ENCODE measurements at regions not wholly inside any gene's neighbourhood (a gene's known extent, or its start where the extent isn't known, plus 50 kb on each side); places are given as distances from the start of the nearest gene placed in this dataset.

DNA sequence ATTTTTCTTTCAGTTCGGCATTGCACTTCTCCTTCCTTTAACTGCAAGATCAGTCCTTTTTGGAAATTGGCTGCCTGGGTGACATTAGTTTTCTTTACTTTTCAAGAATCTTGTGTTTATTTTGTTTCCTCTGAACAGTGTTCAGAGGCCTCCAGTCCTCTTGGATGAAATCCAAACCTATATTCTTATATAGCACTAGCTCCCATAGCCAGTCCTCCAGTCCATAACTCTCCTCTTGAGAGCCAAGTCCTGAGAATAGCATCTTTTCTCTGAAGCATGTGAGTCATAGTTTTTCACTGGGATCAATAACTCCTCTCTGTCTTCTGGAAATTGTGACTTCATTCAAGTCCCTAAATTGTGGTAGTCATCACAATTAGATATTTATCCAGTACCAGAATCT is 357.5 kb downstream of the RAPGEF2 start:
- Histone ChIP-seq H3K4me3 (ENCODE audit: control insufficient read depth in 2 of 3, extremely low read depth in 1 of 3, insufficient read depth in 2 of 3, low read depth in 1 of 3, low read length in 3 of 3) (no peak overlapping the region), H3K79me2 (ENCODE audit: control insufficient read depth, insufficient read depth, low read length) (peaks cover 57% of the 10 kb centered on the region), H3K9ac (ENCODE audit: control insufficient read depth, extremely low read depth, insufficient read depth, low read length) (no peak overlapping the region), H3K27ac (ENCODE audit: control insufficient read depth, insufficient read depth, low read length) (no peak overlapping the region), H3K36me3 (ENCODE audit: control insufficient read depth in 2 of 2, extremely low read depth in 1 of 2, insufficient read depth in 2 of 2, low read length in 2 of 2) (no peaks in the 10 kb centered on the region), H3K4me1 (ENCODE audit: control insufficient read depth, extremely low read depth, insufficient read depth, low read length) (no peaks in the 10 kb centered on the region), H3K4me2 (ENCODE audit: control insufficient read depth, extremely low read depth, insufficient read depth, low read depth, low read length) (no peak overlapping the region), H3K9me3 (ENCODE audit: control insufficient read depth, low read depth, low read length) (no peaks in the 10 kb centered on the region), H3K9me1 (ENCODE audit: control insufficient read depth, extremely low read depth, insufficient read depth, low read length) (no peaks in the 10 kb centered on the region), H2AFZ (ENCODE audit: control insufficient read depth, low read length) (no peak overlapping the region), H4K20me1 (ENCODE audit: control insufficient read depth, extremely low read depth, insufficient read depth, low read length) (no peaks in the 10 kb centered on the region), H3K27me3 (ENCODE audit: control insufficient read depth, extremely low read depth, insufficient read depth, low read length) (no peaks in the 10 kb centered on the region)
- no peak for FAIRE-seq
- DNase-seq (ENCODE audit: low read depth, low spot score): no peak
- TF ChIP-seq, protein P1, sequence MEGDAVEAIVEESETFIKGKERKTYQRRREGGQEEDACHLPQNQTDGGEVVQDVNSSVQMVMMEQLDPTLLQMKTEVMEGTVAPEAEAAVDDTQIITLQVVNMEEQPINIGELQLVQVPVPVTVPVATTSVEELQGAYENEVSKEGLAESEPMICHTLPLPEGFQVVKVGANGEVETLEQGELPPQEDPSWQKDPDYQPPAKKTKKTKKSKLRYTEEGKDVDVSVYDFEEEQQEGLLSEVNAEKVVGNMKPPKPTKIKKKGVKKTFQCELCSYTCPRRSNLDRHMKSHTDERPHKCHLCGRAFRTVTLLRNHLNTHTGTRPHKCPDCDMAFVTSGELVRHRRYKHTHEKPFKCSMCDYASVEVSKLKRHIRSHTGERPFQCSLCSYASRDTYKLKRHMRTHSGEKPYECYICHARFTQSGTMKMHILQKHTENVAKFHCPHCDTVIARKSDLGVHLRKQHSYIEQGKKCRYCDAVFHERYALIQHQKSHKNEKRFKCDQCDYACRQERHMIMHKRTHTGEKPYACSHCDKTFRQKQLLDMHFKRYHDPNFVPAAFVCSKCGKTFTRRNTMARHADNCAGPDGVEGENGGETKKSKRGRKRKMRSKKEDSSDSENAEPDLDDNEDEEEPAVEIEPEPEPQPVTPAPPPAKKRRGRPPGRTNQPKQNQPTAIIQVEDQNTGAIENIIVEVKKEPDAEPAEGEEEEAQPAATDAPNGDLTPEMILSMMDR (optimal IDR thresholded peaks at IDR 0.05 in 1 of 3, IDR thresholded peaks at IDR 0.05 in 1 of 3, conservative IDR thresholded peaks at IDR 0.05 in 1 of 3; ENCODE audit: extremely low read depth in 1 of 3, insufficient read depth in 2 of 3, low read length in 3 of 3): no peak
- no peak for TF ChIP-seq EZH2 (IDR thresholded peaks at IDR 0.05; ENCODE audit: low read length)
- dilution Hi-C loops (cut with MboI; ENCODE audit: extremely low pct_ligation_motif_present, low sequenced_read_pairs): no loop called here

DNA sequence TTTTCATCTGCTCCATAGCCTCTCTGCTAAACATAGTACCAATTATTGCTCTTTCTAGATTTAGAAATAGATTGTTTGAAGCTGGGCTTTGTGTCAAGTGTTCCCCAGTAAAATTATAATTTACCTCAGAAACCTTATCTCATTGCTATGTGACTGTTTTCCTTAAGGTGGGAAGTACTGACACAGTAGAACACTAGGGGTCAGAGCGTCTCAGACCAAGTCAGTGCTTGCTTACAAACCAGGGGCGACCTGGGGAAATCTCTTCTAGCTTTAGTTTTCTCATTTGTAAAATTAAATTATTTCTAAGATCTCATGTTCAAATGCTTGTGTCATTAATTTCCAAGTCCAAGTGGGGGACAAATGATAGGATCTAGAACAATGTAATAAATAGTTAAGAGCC is 360.4 kb downstream of the RAPGEF2 start:
- no peak for TF ChIP-seq EZH2 (IDR thresholded peaks at IDR 0.05; ENCODE audit: low read length)
- TF ChIP-seq, protein P1 (optimal IDR thresholded peaks at IDR 0.05 in 1 of 3, IDR thresholded peaks at IDR 0.05 in 1 of 3, conservative IDR thresholded peaks at IDR 0.05 in 1 of 3; ENCODE audit: extremely low read depth in 1 of 3, insufficient read depth in 2 of 3, low read length in 3 of 3): no peak
- Histone ChIP-seq H4K20me1 (ENCODE audit: control insufficient read depth, extremely low read depth, insufficient read depth, low read length) (no peaks in the 10 kb centered on the region), H3K9me1 (ENCODE audit: control insufficient read depth, extremely low read depth, insufficient read depth, low read length) (no peaks in the 10 kb centered on the region), H3K27ac (ENCODE audit: control insufficient read depth, insufficient read depth, low read length) (no peak overlapping the region), H3K4me2 (ENCODE audit: control insufficient read depth, extremely low read depth, insufficient read depth, low read depth, low read length) (no peak overlapping the region), H3K4me1 (ENCODE audit: control insufficient read depth, extremely low read depth, insufficient read depth, low read length) (no peaks in the 10 kb centered on the region), H3K36me3 (ENCODE audit: control insufficient read depth in 2 of 2, extremely low read depth in 1 of 2, insufficient read depth in 2 of 2, low read length in 2 of 2) (peaks cover 0 to 1% of the 10 kb centered on the region in 2 experiments), H3K9ac (ENCODE audit: control insufficient read depth, extremely low read depth, insufficient read depth, low read length) (no peak overlapping the region), H2AFZ (ENCODE audit: control insufficient read depth, low read length) (no peak overlapping the region), H3K79me2 (ENCODE audit: control insufficient read depth, insufficient read depth, low read length) (peaks cover 51% of the 10 kb centered on the region), H3K4me3 (ENCODE audit: control insufficient read depth in 2 of 3, extremely low read depth in 1 of 3, insufficient read depth in 2 of 3, low read depth in 1 of 3, low read length in 3 of 3) (no peak overlapping the region), H3K9me3 (ENCODE audit: control insufficient read depth, low read depth, low read length) (no peaks in the 10 kb centered on the region), H3K27me3 (ENCODE audit: control insufficient read depth, extremely low read depth, insufficient read depth, low read length) (no peaks in the 10 kb centered on the region)
- no peak for DNase-seq (ENCODE audit: low read depth, low spot score)
- dilution Hi-C loops (cut with MboI; ENCODE audit: extremely low pct_ligation_motif_present, low sequenced_read_pairs): no loop called here
- no peak for FAIRE-seq

All from keratinocyte (primary cell).